GM12873 (cell line): ENCODE measurements at regions not wholly inside any gene's neighbourhood (a gene's known extent, or its start where the extent isn't known, plus 50 kb on each side); places are given as distances from the start of the nearest gene placed in this dataset.

Experiments used
- CTCF ChIP-seq: IDR thresholded peaks from 2 replicates; pipeline ENCODE4 v1.5.1; 2012; ENCODE audit warnings: low read depth, mild to moderate bottlenecking, moderate library complexity, low read length, control low read depth; ENCODE audit not compliant: insufficient read depth; ENCODE audit errors: missing control alignments

DNA sequence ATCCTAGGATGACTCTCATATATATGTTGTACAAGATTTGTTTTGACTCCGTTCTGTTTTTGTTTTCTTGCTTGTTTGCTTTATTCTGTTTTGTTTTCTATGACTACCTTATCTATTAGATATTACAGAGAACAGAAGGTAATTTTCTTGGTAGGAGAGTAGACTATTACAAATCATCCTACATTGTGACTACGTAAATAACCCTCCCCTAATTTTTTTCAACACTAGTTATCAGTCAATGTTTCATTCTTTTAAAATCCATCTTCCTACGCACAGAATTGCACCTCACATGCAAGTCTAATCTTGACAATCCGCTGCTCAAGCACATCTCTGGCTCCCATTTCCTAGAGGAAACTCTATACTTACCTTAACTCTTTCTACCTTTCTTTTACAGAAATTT, 792.3 kb upstream of the PIK3C3 start:
- TF ChIP-seq CTCF, result no peak

DNA sequence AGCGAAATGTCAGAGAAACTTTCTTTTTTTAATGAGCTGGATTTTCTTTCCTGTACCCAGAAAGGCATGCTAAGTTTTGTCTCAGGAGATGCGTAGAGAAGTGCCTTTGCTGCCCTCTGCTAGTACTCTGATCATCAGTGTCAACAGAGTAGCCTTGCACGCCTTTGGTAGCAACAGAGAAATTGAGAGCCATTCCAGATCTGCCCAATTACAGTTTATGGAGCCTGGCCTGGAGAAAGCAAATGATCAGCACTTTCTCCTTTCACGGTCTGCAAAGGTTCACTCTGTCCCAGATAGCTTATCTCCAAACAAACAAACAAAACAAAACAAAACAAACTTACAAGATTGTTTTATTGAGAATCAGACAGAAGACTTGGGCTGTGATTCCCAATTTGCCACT, 792.8 kb upstream of the PIK3C3 start:
- TF ChIP-seq CTCF, result no peak

GRCh38 chr18:41155910-41156851, 798.9 kb upstream of the PIK3C3 start:
- TF ChIP-seq CTCF, result no peak

GRCh38 chr18:41155025-41155424, 800.0 kb upstream of the PIK3C3 start:
- TF ChIP-seq CTCF, result no peak

GRCh38 chr18:41153871-41154270, 801.2 kb upstream of the PIK3C3 start:
- no peak for TF ChIP-seq CTCF

DNA sequence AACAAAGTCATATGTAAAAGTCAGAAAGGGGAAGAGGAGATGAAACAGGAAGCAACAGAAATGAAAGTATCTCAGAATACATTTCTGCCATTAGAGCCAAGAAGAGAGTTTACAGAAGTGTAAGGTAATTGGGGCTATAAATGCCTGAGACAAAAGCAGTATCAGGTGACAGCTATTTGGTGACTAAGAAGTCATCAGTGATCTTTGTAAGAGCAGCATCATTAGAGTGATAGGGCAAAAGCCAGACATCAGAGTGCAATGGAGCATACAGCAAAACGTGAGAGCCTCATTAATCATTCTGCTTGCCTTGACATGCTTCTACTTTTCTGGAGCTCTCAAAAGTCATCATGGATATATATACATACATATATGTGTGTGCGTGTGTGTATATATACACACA, 804.7 kb upstream of the PIK3C3 start:
- no peak for TF ChIP-seq CTCF

DNA sequence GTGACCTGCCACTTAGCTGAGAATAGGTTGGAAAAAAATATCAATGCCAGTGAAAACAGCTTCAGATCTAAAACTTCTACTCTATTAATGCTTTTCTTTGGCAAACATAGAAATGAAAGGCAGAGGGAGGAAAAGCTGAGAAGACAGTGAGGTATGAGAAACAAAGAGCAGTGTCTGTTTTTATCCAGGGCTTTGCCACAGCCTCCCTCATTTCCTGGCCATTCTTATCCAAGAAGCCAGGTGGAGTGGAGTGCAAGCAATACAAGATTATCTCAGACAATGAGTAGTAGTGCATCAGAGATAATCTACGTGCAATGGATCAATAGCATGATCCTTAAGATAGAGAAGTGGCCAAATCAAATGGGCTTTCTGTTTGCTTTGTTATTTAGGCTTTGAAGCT, 808.7 kb upstream of the PIK3C3 start:
- TF ChIP-seq CTCF, result no peak
